Endothelial cell (in vitro differentiated cells): ENCODE measurements at regions not wholly inside any gene's neighbourhood (a gene's known extent, or its start where the extent isn't known, plus 50 kb on each side); places are given as distances from the start of the nearest gene placed in this dataset.

Source experiments
- DNase-seq: peaks from one replicate; pipeline ENCODE4 v3.0.0; 2021; ENCODE audit warnings: low spot score
- H3K27ac Mint-ChIP-seq: one replicate; pipeline ENCODE4 v1.8.0; 2021; ENCODE audit warnings: mixed read lengths, inconsistent platforms; ENCODE audit not compliant: unreplicated experiment
- H3K27me3 Mint-ChIP-seq: one replicate; pipeline ENCODE4 v1.8.0; 2021; ENCODE audit warnings: mild to moderate bottlenecking, moderate library complexity, mixed read lengths, inconsistent platforms; ENCODE audit not compliant: unreplicated experiment
- H3K36me3 Mint-ChIP-seq: one replicate; pipeline ENCODE4 v1.8.0; 2021; ENCODE audit warnings: mild to moderate bottlenecking, low read depth, mixed read lengths, inconsistent platforms; ENCODE audit not compliant: unreplicated experiment
- H3K4me1 Mint-ChIP-seq: one replicate; pipeline ENCODE4 v1.8.0; 2021; ENCODE audit warnings: mild to moderate bottlenecking, mixed read lengths, inconsistent platforms; ENCODE audit not compliant: unreplicated experiment
- H3K4me3 Mint-ChIP-seq: one replicate; pipeline ENCODE4 v1.8.0; 2021; ENCODE audit warnings: mild to moderate bottlenecking, mixed read lengths, inconsistent platforms; ENCODE audit not compliant: unreplicated experiment
- H3K9me3 Mint-ChIP-seq: one replicate; pipeline ENCODE4 v1.8.0; 2021; ENCODE audit warnings: mixed read lengths, inconsistent platforms; ENCODE audit not compliant: unreplicated experiment
- TF ChIP-seq, protein P1 (sequence below): fragments of 200-600 bp; sonication (generic); IDR thresholded peaks from one replicate; pipeline ENCODE4 v1.5.0; 2021; ENCODE audit warnings: antibody characterized with exemption; ENCODE audit not compliant: unreplicated experiment

DNA sequence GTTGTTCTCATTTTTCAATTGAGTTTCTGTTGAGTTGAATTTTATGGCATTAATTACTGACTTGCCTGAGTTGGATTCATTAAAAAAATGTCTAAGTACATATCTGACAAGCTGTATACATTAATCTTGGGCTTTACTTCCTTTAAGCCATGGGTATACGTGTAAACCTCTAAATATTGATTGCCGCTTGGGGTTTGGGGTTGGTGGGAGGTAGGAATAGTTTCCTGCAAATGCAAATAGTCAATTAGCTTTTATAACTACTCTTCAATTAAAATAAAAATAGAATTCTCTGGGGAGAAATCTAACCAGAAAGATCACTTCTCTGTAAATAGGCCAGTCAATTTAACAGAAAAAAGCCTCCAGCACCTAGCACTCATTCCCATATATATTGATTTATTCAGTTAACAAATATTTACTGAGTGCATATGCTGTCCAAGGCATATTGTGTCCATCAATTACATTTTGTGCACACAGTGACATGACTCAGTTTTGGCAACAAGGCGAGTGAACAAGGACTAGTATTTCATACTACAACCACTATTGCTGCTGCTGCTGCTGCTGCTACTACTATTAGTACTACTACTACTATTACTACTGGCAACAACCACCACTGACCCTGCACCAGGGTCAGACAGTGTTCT lies 306.8 kb downstream of the RFC3 start:
- Mint-ChIP-seq H3K4me3 (no peak overlapping the region), H3K9me3 (no peaks in the 10 kb centered on the region), H3K27ac (no peak overlapping the region), H3K27me3 (no peaks in the 10 kb centered on the region), H3K36me3 (no peaks in the 10 kb centered on the region), H3K4me1 (no peaks in the 10 kb centered on the region)
- TF ChIP-seq, protein P1, sequence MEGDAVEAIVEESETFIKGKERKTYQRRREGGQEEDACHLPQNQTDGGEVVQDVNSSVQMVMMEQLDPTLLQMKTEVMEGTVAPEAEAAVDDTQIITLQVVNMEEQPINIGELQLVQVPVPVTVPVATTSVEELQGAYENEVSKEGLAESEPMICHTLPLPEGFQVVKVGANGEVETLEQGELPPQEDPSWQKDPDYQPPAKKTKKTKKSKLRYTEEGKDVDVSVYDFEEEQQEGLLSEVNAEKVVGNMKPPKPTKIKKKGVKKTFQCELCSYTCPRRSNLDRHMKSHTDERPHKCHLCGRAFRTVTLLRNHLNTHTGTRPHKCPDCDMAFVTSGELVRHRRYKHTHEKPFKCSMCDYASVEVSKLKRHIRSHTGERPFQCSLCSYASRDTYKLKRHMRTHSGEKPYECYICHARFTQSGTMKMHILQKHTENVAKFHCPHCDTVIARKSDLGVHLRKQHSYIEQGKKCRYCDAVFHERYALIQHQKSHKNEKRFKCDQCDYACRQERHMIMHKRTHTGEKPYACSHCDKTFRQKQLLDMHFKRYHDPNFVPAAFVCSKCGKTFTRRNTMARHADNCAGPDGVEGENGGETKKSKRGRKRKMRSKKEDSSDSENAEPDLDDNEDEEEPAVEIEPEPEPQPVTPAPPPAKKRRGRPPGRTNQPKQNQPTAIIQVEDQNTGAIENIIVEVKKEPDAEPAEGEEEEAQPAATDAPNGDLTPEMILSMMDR: no peak
- DNase-seq: no peak

GRCh38 chr13:34127523-34127922 lies 309.6 kb downstream of the RFC3 start:
- H3K36me3 Mint-ChIP-seq: no peaks in the 10 kb centered on the region
- no peak for DNase-seq
- H3K9me3 Mint-ChIP-seq: no peaks in the 10 kb centered on the region
- H3K27ac Mint-ChIP-seq: no peak overlapping the region
- TF ChIP-seq, protein P1: no peak
- H3K27me3 Mint-ChIP-seq: no peaks in the 10 kb centered on the region
- H3K4me3 Mint-ChIP-seq: no peak overlapping the region
- no peaks in the 10 kb centered on the region for H3K4me1 Mint-ChIP-seq

- H3K27me3 Mint-ChIP-seq: no peaks in the 10 kb centered on the region
- no peak overlapping the region for H3K4me3 Mint-ChIP-seq
- no peak for DNase-seq
- no peaks in the 10 kb centered on the region for H3K36me3 Mint-ChIP-seq
- H3K27ac Mint-ChIP-seq: no peak overlapping the region
- H3K9me3 Mint-ChIP-seq: no peaks in the 10 kb centered on the region
- H3K4me1 Mint-ChIP-seq: no peaks in the 10 kb centered on the region
- TF ChIP-seq, protein P1: no peak
Measured at GRCh38 chr13:34128661-34129060, 310.7 kb downstream of the RFC3 start.

- DNase-seq: no peak
- H3K9me3 Mint-ChIP-seq: no peaks in the 10 kb centered on the region
- no peaks in the 10 kb centered on the region for H3K27me3 Mint-ChIP-seq
- H3K4me3 Mint-ChIP-seq: no peak overlapping the region
- no peaks in the 10 kb centered on the region for H3K36me3 Mint-ChIP-seq
- no peaks in the 10 kb centered on the region for H3K4me1 Mint-ChIP-seq
- TF ChIP-seq, protein P1: no peak
- no peak overlapping the region for H3K27ac Mint-ChIP-seq
Measured at GRCh38 chr13:34129436-34129835, 311.5 kb downstream of the RFC3 start.

- no peaks in the 10 kb centered on the region for H3K36me3 Mint-ChIP-seq
- no peak overlapping the region for H3K4me3 Mint-ChIP-seq
- H3K4me1 Mint-ChIP-seq: no peaks in the 10 kb centered on the region
- no peaks in the 10 kb centered on the region for H3K9me3 Mint-ChIP-seq
- H3K27me3 Mint-ChIP-seq: peaks cover 1% of the 10 kb centered on the region
- no peak overlapping the region for H3K27ac Mint-ChIP-seq
- no peak for DNase-seq
- TF ChIP-seq, protein P1: no peak
Measured at GRCh38 chr13:34137200-34137599, 319.3 kb downstream of the RFC3 start.
